HG02642 (cell line): ENCODE measurements at regions not wholly inside any gene's neighbourhood (a gene's known extent, or its start where the extent isn't known, plus 50 kb on each side); places are given as distances from the start of the nearest gene placed in this dataset.

Experiments used
- ATAC-seq: cut with Tn5 transposase; IDR thresholded peaks from one replicate; pipeline ENCODE4 v1.9.1; 2021; ENCODE audit warnings: mild to moderate bottlenecking; ENCODE audit not compliant: unreplicated experiment, poor library complexity

- ATAC-seq = no peak
Observed at GRCh38 chr6:20312606-20313005, 89.1 kb upstream of the E2F3 start.

DNA sequence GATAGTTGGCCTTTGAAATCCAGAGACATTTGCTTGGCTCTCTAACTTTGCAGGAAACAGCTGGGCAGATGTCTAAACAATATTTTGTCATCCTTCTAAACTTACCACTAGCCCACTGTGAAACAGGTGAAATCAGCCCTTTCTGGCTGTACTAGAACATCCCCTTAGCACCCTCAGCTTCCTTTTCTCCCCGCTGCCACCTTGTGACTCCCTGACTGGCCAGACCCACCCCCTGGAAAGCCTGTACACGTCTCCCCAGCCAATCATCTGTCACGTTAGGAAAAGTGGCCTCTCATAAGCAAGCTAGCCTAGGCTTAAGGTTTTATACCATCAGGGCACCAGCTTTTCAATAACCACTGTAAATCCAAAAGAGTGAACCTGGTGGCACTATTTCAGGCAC is 88.6 kb upstream of the E2F3 start:
- no peak for ATAC-seq

DNA sequence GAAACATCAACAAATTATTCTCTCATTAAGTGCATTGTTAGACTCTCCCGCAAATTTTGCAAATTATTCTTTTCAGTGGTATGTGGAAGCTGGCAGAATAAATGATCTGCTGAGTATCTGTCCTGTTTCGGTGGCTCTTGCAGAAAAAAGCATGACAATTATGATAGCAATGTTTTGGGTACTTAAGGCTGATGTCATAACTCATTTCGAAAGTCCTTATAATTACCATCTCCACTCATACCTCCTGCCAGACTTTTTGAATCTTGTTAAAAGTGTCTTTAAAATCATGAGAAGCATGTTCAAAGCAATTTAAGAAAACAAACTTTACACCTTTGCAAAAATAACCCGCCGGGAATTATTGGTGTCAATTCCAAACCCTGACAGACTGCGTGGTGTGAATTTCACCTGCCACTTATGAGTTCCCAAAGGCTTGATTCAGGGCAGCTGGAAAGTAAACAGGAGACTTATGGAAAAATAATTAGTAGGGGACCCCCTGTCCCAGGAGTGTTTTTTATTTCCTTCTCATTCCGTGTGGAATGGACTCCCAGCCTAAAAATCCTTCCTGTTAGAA is 87.6 kb upstream of the E2F3 start:
- ATAC-seq = no peak

- ATAC-seq = no peak
Observed at GRCh38 chr6:20314866-20315845, 86.5 kb upstream of the E2F3 start.

GRCh38 chr6:20317430-20317829 is 84.2 kb upstream of the E2F3 start:
- no peak for ATAC-seq

GRCh38 chr6:20318851-20319387 is 82.8 kb upstream of the E2F3 start:
- ATAC-seq = no peak

DNA sequence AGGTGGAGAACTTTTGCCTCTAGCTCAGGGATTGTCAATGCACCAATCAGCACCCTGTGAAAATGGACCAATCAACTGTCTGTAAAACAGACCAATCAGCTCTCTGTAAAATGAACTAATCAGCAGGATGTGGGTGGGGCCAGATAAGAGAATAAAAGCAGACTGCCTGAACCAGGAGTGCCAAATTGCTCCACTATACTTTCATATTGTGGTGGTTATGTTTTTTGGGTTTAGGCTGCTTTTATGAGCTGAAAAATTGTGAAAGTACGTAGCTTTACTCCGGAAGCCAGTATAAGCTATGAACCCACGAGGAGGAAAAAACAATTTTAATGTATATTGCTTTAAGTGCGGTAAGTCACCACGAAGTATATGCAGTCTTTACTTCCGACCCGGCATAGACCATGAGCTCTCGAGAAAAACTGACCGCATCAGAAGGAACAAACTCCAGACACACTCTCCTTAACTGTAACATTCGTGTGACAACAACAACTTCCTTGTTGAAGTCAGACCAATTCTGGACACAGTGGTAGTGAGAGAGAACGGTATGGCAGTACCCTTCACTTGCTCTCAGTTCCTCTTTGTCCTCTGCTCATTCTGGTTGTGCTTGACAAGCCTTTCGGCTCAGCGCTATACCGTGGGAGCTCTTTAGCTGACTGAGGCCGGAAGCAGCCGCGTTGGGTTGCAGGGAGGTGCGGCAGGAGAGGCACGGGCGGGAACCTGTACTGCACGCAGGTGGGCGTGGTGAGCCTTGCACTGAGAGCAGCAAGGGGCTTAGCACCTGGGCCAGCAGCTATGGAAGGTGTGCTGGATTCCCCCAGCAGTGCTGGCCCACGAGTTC is 81.9 kb upstream of the E2F3 start:
- ATAC-seq = peak; percentile 99

- no peak for ATAC-seq
Observed at GRCh38 chr6:20325641-20326421, 75.8 kb upstream of the E2F3 start.

DNA sequence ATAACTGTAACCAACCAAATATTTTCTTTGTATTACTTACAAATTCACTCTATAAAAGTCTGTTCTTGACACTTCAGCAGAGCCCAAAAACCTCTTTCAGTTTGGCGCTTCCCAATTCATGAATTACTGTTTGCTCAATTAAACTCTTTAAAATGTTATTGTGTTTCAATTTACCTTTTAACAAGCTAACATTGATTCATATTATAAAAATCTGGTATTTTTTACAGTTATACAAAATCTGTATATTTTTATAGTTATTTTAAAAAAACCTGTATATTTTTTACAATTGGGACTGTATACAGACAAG is 75.3 kb upstream of the E2F3 start:
- ATAC-seq = no peak

GRCh38 chr6:20327141-20327540 is 74.5 kb upstream of the E2F3 start:
- no peak for ATAC-seq

DNA sequence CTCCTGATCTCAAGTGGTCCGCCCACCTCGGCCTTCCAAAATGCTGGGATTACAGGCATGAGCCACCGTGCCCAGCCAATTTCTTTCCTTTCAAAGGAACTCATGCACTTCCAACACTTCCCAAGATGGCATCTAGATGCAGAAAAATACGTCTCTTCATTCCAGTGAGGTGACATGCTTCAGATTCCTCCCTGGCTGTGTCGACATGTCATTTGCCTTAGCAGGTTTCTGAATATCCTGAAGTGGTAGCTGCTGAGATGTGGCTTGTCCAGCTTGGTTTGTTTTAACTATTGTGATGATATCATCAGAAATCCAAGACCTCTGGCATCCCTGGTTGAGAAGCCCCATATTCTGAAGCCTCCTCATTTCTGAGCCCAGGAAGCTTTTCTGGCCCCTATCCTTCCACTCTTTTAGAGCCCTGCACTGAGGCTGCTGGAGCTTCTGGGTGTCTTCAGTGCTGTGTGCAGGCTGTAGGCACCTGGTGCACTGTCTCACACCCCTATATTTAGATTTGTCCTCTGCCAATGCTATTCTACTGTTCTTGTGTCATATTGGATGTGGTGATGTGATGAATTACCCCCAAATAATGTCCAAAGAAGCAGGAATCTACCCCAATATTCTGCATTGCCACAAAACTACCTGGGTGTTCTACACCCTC is 73.3 kb upstream of the E2F3 start:
- ATAC-seq = no peak

DNA sequence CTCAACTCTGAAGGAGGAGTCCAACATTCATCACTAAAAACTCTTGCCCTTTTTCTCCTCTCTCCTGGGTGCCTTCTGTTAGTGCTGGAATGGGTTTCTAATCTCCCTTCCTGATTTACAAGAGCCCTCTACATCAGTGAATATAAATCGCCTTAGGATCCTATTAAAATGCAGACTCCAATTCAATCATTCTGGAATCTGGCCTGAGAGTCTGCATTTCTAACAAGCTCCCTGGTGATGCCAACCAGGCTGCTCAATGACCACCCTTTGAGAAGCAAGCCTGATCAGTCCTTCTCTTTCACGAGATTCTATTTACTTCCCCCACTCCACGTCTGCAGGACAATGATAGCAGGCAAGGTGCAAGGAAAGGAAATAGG is 72.8 kb upstream of the E2F3 start:
- no peak for ATAC-seq

GRCh38 chr6:20331042-20331441 is 70.6 kb upstream of the E2F3 start:
- no peak for ATAC-seq

- no peak for ATAC-seq
Observed at GRCh38 chr6:20331625-20332024, 70.1 kb upstream of the E2F3 start.

- no peak for ATAC-seq
Observed at GRCh38 chr6:20332441-20333006, 69.2 kb upstream of the E2F3 start.

GRCh38 chr6:20333721-20334269 is 67.9 kb upstream of the E2F3 start:
- ATAC-seq = no peak

GRCh38 chr6:20334334-20334733 is 67.3 kb upstream of the E2F3 start:
- ATAC-seq = no peak

DNA sequence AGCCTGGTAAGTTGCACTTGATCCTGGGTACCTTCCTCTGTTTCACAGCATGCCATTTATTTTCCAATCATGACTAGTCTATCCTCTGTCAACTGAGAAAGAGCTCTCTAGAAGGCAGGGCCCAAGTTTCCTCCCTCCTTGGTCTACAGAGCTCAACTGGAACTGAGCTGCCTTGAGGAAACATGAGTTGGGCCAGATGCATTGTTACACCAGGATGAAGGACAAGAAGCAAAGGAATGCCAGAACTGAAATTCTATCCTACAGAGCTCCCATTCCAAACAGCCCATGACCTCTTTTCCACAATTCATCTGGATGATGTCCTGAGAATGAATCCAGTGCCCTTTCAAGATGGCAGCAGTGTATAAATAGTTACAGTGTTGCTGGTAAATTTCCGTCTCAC is 66.7 kb upstream of the E2F3 start:
- ATAC-seq = no peak

DNA sequence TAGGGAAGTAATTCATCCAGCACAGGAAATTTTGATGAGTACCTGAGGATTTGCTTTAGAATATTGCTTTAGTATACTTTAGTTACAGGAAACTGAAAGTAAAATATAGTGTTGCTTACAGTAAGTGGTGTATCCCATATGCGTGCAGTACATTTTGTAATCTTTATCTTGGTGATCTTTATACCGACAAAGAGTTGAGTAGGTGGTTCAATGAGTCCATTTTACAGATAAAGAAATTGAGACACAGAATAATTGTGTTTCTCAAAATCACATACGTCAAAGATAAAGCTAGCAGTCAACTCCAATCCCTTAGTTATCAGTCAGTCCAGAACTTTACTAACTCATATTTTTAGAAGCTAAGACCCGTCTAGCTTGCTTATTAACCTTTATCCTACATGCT is 65.8 kb upstream of the E2F3 start:
- no peak for ATAC-seq
